Liver (tissue), 8 donors: ENCODE measurements at regions not wholly inside any gene's neighbourhood (a gene's known extent, or its start where the extent isn't known, plus 50 kb on each side); places are given as distances from the start of the nearest gene placed in this dataset.

ENCODE experiments used
- DNase-seq: peaks from one replicate; pipeline ENCODE4 v3.0.0-alpha.2; 2017; ENCODE audit warnings: low spot score
- H3K27ac ChIP-seq, 2 donors: one replicate each; pipeline ENCODE4 v1.7.0; 2013; ENCODE audit warnings: inconsistent platforms in 2 of 2, low read length in 2 of 2, control low read depth in 1 of 2, low read depth in 1 of 2, mild to moderate bottlenecking in 1 of 2
- H3K27me3 ChIP-seq, 4 donors: one replicate each; pipeline versions ENCODE4 v1.6.1 to v1.7.0; 2013; ENCODE audit warnings: low read length in 3 of 4, inconsistent platforms in 1 of 4, mild to moderate bottlenecking in 1 of 4, moderate library complexity in 1 of 4; ENCODE audit not compliant: control insufficient read depth in 4 of 4, insufficient read depth in 4 of 4
- H3K36me3 ChIP-seq, 4 donors: one replicate each; pipeline versions ENCODE4 v1.6.1 to v1.7.0; 2013; ENCODE audit warnings: low read length in 3 of 4, mild to moderate bottlenecking in 3 of 4, low read depth in 1 of 4, moderate library complexity in 1 of 4; ENCODE audit not compliant: control insufficient read depth in 4 of 4, insufficient read depth in 3 of 4
- H3K4me1 ChIP-seq, 4 donors: one replicate each; pipeline versions ENCODE4 v1.6.1 to v1.7.0; 2013; ENCODE audit warnings: low read length in 3 of 4, mild to moderate bottlenecking in 3 of 4, moderate library complexity in 1 of 4; ENCODE audit not compliant: control insufficient read depth in 4 of 4, insufficient read depth in 4 of 4
- H3K4me3 ChIP-seq, 3 donors: one replicate each; pipeline versions ENCODE4 v1.6.1 to v1.7.0; 2013; ENCODE audit warnings: low read length in 3 of 3, control low read depth in 1 of 3, low read depth in 1 of 3, mild to moderate bottlenecking in 1 of 3
- H3K9ac ChIP-seq, 2 donors: one replicate each; pipeline ENCODE4 v1.7.0; 2013; ENCODE audit warnings: low read length in 2 of 2, mild to moderate bottlenecking in 2 of 2, moderate library complexity in 2 of 2, control low read depth in 1 of 2, low read depth in 1 of 2
- H3K9me3 ChIP-seq, 4 donors: one replicate each; pipeline versions ENCODE4 v1.6.1 to v1.7.0; 2013; ENCODE audit warnings: low read length in 3 of 4; ENCODE audit not compliant: control insufficient read depth in 4 of 4
- ATF3 ChIP-seq: IDR thresholded peaks from 2 replicates; pipeline ENCODE4 v1.6.1; 2016; ENCODE audit warnings: antibody characterized with exemption
- EGR1 ChIP-seq, 2 donors: IDR thresholded peaks; 2 replicates each; pipeline ENCODE4 v1.6.1; 2016 to 2018; ENCODE audit warnings: antibody characterized with exemption in 2 of 2, low read depth in 2 of 2
- FOXA1 ChIP-seq: IDR thresholded peaks from 2 replicates; pipeline ENCODE4 v1.6.1; 2016; ENCODE audit warnings: antibody characterized with exemption
- GABPA ChIP-seq, 2 donors: IDR thresholded peaks in 1 of 2; conservative IDR thresholded peaks in 1 of 2; 2 replicates each; pipeline ENCODE4 v1.6.1; 2016; ENCODE audit warnings: antibody characterized with exemption in 2 of 2, mild to moderate bottlenecking in 1 of 2, moderate library complexity in 1 of 2
- HNF4G ChIP-seq: IDR thresholded peaks from 2 replicates; pipeline ENCODE4 v1.6.1; 2016; ENCODE audit warnings: antibody characterized with exemption
- RAD21 ChIP-seq, 2 donors: IDR thresholded peaks; 2 replicates each; pipeline ENCODE4 v1.6.1; 2016; ENCODE audit warnings: antibody characterized with exemption in 2 of 2, mild to moderate bottlenecking in 2 of 2
- REST ChIP-seq: IDR thresholded peaks from 2 replicates; pipeline ENCODE4 v1.6.1; 2016; ENCODE audit warnings: antibody characterized with exemption, mild to moderate bottlenecking
- RXRA ChIP-seq, 2 donors: IDR thresholded peaks; 2 replicates each; pipeline ENCODE4 v1.6.1; 2017 to 2018; ENCODE audit warnings: antibody characterized with exemption in 2 of 2, mild to moderate bottlenecking in 1 of 2
- SP1 ChIP-seq: IDR thresholded peaks from 2 replicates; pipeline ENCODE4 v1.6.1; 2018; ENCODE audit warnings: antibody characterized with exemption, mild to moderate bottlenecking
- TAF1 ChIP-seq: conservative IDR thresholded peaks from 2 replicates; pipeline ENCODE4 v1.6.1; 2016; ENCODE audit warnings: antibody characterized with exemption, mild to moderate bottlenecking
- YY1 ChIP-seq: IDR thresholded peaks from 2 replicates; pipeline ENCODE4 v1.6.1; 2016; ENCODE audit warnings: antibody characterized with exemption, mild to moderate bottlenecking
- ZBTB33 ChIP-seq: IDR thresholded peaks from 2 replicates; pipeline ENCODE4 v1.6.1; 2016; ENCODE audit warnings: antibody characterized with exemption
- WGBS: extraction: QIAGEN DNeasy Blood & Tissue Kit; methylation state at CpG from one replicate; pipeline ENCODE4 v1.1.7; 2013; 5-methylcytosine and 5-hydroxymethylcytosine counted together
- TF ChIP-seq, protein P1 (sequence below): IDR thresholded peaks from 2 replicates; pipeline ENCODE4 v1.6.1; 2016; ENCODE audit warnings: antibody characterized with exemption
- TF ChIP-seq, protein P2 (sequence below): fragments of 150-350 bp; IDR thresholded peaks from 2 replicates; pipeline ENCODE4 v1.5.1; 2017; ENCODE audit warnings: improper control_type of control experiment, low read depth, low read length; ENCODE audit not compliant: missing input control
- donor health status: healthy.
- donor health status: healthy.
- donor health status: healthy.
- donor health status: healthy.
- donor health status: healthy.

- DNase-seq: no peak
- H3K36me3 ChIP-seq: no peaks in the 10 kb centered on the region
- 65% methylated on average over 19 of the region's 19 CpGs for WGBS
- H3K9ac ChIP-seq: no peak overlapping the region
- TF ChIP-seq SP1 (no peak), FOXA1 (no peak), RXRA (IDR thresholded peaks at IDR 0.05) (no peak), YY1 (no peak), RAD21 (IDR thresholded peaks at IDR 0.05) (no peak), ATF3 (no peak), TAF1 (no peak), EGR1 (IDR thresholded peaks at IDR 0.05; ENCODE audit: low read depth in 2 of 2) (no peak), ZBTB33 (no peak), REST (no peak), GABPA (IDR thresholded peaks at IDR 0.05 in 1 of 2, conservative IDR thresholded peaks at IDR 0.05 in 1 of 2) (no peak), HNF4G (no peak)
- TF ChIP-seq, protein P1, sequence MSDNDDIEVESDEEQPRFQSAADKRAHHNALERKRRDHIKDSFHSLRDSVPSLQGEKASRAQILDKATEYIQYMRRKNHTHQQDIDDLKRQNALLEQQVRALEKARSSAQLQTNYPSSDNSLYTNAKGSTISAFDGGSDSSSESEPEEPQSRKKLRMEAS: no peak
- TF ChIP-seq, protein P2, sequence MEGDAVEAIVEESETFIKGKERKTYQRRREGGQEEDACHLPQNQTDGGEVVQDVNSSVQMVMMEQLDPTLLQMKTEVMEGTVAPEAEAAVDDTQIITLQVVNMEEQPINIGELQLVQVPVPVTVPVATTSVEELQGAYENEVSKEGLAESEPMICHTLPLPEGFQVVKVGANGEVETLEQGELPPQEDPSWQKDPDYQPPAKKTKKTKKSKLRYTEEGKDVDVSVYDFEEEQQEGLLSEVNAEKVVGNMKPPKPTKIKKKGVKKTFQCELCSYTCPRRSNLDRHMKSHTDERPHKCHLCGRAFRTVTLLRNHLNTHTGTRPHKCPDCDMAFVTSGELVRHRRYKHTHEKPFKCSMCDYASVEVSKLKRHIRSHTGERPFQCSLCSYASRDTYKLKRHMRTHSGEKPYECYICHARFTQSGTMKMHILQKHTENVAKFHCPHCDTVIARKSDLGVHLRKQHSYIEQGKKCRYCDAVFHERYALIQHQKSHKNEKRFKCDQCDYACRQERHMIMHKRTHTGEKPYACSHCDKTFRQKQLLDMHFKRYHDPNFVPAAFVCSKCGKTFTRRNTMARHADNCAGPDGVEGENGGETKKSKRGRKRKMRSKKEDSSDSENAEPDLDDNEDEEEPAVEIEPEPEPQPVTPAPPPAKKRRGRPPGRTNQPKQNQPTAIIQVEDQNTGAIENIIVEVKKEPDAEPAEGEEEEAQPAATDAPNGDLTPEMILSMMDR: no peak
- H3K4me3 ChIP-seq: no peak overlapping the region
- H3K9me3 ChIP-seq: no peaks in the 10 kb centered on the region
- no peaks in the 10 kb centered on the region for H3K4me1 ChIP-seq
- no peak overlapping the region for H3K27ac ChIP-seq
- H3K27me3 ChIP-seq: no peaks in the 10 kb centered on the region
Observed at GRCh38 chr7:125773113-125773785, 843.6 kb upstream of the POT1 start.

DNA sequence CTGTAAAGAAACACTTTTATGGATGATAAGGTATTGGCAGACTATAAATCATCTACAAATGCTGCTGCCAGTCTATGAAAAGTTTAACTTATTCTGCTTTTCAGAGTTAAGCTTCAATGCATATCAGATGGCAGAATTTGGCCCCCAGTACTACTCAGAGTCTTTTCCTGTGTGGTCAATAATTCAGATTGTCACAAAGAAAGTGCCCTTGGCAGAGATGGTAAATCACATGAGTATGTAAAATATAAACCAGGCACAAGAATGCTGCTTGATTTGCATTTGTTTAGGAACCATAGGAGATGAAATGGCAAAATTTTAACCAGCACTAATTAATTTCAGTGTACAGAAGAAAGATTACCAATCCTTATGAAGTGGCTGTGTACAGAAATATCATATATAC is 818.3 kb upstream of the POT1 start:
- Histone ChIP-seq H3K9me3 (no peaks in the 10 kb centered on the region), H3K4me3 (no peak overlapping the region), H3K9ac (no peak overlapping the region), H3K36me3 (no peaks in the 10 kb centered on the region), H3K4me1 (no peaks in the 10 kb centered on the region), H3K27ac (no peak overlapping the region), H3K27me3 (no peaks in the 10 kb centered on the region)
- no peak for DNase-seq
- TF ChIP-seq ZBTB33 (no peak), RXRA (IDR thresholded peaks at IDR 0.05) (no peak), GABPA (IDR thresholded peaks at IDR 0.05 in 1 of 2, conservative IDR thresholded peaks at IDR 0.05 in 1 of 2) (no peak)
